T1000 (cell line): ENCODE measurements at regions not wholly inside any gene's neighbourhood (a gene's known extent, or its start where the extent isn't known, plus 50 kb on each side); places are given as distances from the start of the nearest gene placed in this dataset.

Experiments
- DNase-seq: peaks from one replicate; lab custom pipeline; 2025; ENCODE audit warnings: mixed read lengths; lab: John Stamatoyannopoulos, UW

- DNase-seq, result no peak
Measured at GRCh38 chr22:47394504-47395440, 632.3 kb downstream of the TBC1D22A start.

- no peak for DNase-seq
Measured at GRCh38 chr22:47393191-47393590, 630.7 kb downstream of the TBC1D22A start.

GRCh38 chr22:47392729-47393128 is 630.3 kb downstream of the TBC1D22A start:
- DNase-seq, result no peak

GRCh38 chr22:47392054-47392347 is 629.6 kb downstream of the TBC1D22A start:
- DNase-seq, result no peak

GRCh38 chr22:47391169-47392053 is 629.0 kb downstream of the TBC1D22A start:
- no peak for DNase-seq

GRCh38 chr22:47390026-47390970 is 627.8 kb downstream of the TBC1D22A start:
- DNase-seq, result no peak

- no peak for DNase-seq
Measured at GRCh38 chr22:47389201-47389600, 626.8 kb downstream of the TBC1D22A start.

GRCh38 chr22:47388778-47389177 is 626.3 kb downstream of the TBC1D22A start:
- no peak for DNase-seq

GRCh38 chr22:47388331-47388730 is 625.9 kb downstream of the TBC1D22A start:
- no peak for DNase-seq

GRCh38 chr22:47386812-47387510 is 624.5 kb downstream of the TBC1D22A start:
- no peak for DNase-seq

- no peak for DNase-seq
Measured at GRCh38 chr22:47384977-47385376, 622.5 kb downstream of the TBC1D22A start.

- no peak for DNase-seq
Measured at GRCh38 chr22:47382164-47382890, 619.9 kb downstream of the TBC1D22A start.

- DNase-seq, result no peak
Measured at GRCh38 chr22:47381240-47381639, 618.8 kb downstream of the TBC1D22A start.

GRCh38 chr22:47380692-47381091 is 618.2 kb downstream of the TBC1D22A start:
- no peak for DNase-seq

- DNase-seq, result no peak
Measured at GRCh38 chr22:47379037-47379436, 616.6 kb downstream of the TBC1D22A start.

GRCh38 chr22:47377926-47378560 is 615.6 kb downstream of the TBC1D22A start:
- no peak for DNase-seq

- no peak for DNase-seq
Measured at GRCh38 chr22:47376901-47377505, 614.6 kb downstream of the TBC1D22A start.

- DNase-seq, result no peak
Measured at GRCh38 chr22:47376322-47376700, 613.9 kb downstream of the TBC1D22A start.

GRCh38 chr22:47375621-47376321 is 613.3 kb downstream of the TBC1D22A start:
- no peak for DNase-seq
